ENCODE measurements at regions not wholly inside any gene's neighbourhood (a gene's known extent, or its start where the extent isn't known, plus 50 kb on each side); places are given as distances from the start of the nearest gene placed in this dataset.

- TF ChIP-seq CTCF (IDR thresholded peaks at IDR 0.05) (no peak), POLR2A (IDR thresholded peaks at IDR 0.05) (no peak)
Observed at GRCh38 chr10:33483816-33484190, 149.3 kb upstream of the NRP1 start.

Data from adrenal gland (tissue), 5 donors.